HEK293 (cell line): ENCODE measurements at regions not wholly inside any gene's neighbourhood (a gene's known extent, or its start where the extent isn't known, plus 50 kb on each side); places are given as distances from the start of the nearest gene placed in this dataset.

Source experiments
- BCL11A ChIP-seq: fragments of 450-650 bp; formaldehyde crosslinking; IDR thresholded peaks from 2 replicates; pipeline ENCODE4 v1.5.1; 2016; ENCODE audit warnings: low read depth, missing biosample characterization, missing genetic modification characterization
- GLIS1 ChIP-seq: fragments of 450-650 bp; formaldehyde crosslinking; IDR thresholded peaks from 2 replicates; pipeline ENCODE4 v1.5.1; 2016; ENCODE audit warnings: missing biosample characterization, missing genetic modification characterization
- KLF16 ChIP-seq: fragments of 450-650 bp; formaldehyde crosslinking; IDR thresholded peaks from 2 replicates; pipeline ENCODE4 v1.5.1; 2017; ENCODE audit warnings: missing biosample characterization, missing genetic modification characterization
- MYNN ChIP-seq: fragments of 450-650 bp; formaldehyde crosslinking; IDR thresholded peaks from 2 replicates; pipeline ENCODE4 v1.5.1; 2016; ENCODE audit warnings: missing biosample characterization, missing genetic modification characterization, borderline replicate concordance
- REPIN1 ChIP-seq: fragments of 450-650 bp; formaldehyde crosslinking; IDR thresholded peaks from 2 replicates; pipeline ENCODE4 v1.5.1; 2017; ENCODE audit warnings: missing biosample characterization, missing genetic modification characterization, low read depth
- SCRT2 ChIP-seq: fragments of 450-650 bp; formaldehyde crosslinking; IDR thresholded peaks from 2 replicates; pipeline ENCODE4 v1.5.1; 2016; ENCODE audit warnings: missing biosample characterization, missing genetic modification characterization
- SP2 ChIP-seq: fragments of 450-650 bp; formaldehyde crosslinking; IDR thresholded peaks from 2 replicates; pipeline ENCODE4 v1.5.1; 2016; ENCODE audit warnings: missing biosample characterization, missing genetic modification characterization
- TCF7L2 ChIP-seq: IDR thresholded peaks from 2 replicates; pipeline ENCODE4 v1.6.1; 2011; ENCODE audit warnings: low read depth, mild to moderate bottlenecking, inconsistent platforms, low read length, moderate library complexity, borderline replicate concordance
- TRIM28 ChIP-seq: IDR thresholded peaks from 2 replicates; pipeline ENCODE4 v1.6.1; 2011; ENCODE audit warnings: low read length, control low read depth, borderline replicate concordance
- ZBTB1 ChIP-seq: fragments of 450-650 bp; formaldehyde crosslinking; IDR thresholded peaks from 2 replicates; pipeline ENCODE4 v1.5.1; 2016; ENCODE audit warnings: missing biosample characterization, missing genetic modification characterization
- ZBTB17 ChIP-seq: fragments of 450-650 bp; formaldehyde crosslinking; IDR thresholded peaks from 2 replicates; pipeline ENCODE4 v1.5.1; 2016; ENCODE audit warnings: missing biosample characterization, missing genetic modification characterization
- ZBTB20 ChIP-seq: fragments of 450-650 bp; formaldehyde crosslinking; IDR thresholded peaks from 2 replicates; pipeline ENCODE4 v1.5.1; 2016; ENCODE audit warnings: missing biosample characterization, missing genetic modification characterization
- ZBTB7A ChIP-seq: fragments of 450-650 bp; formaldehyde crosslinking; IDR thresholded peaks from 2 replicates; pipeline ENCODE4 v1.5.1; 2016; ENCODE audit warnings: low read depth, missing biosample characterization, missing genetic modification characterization
- ZEB2 ChIP-seq: fragments of 450-650 bp; formaldehyde crosslinking; IDR thresholded peaks from 2 replicates; pipeline ENCODE4 v1.5.1; 2016; ENCODE audit warnings: missing biosample characterization, missing genetic modification characterization
- ZNF10 ChIP-seq: fragments of 450-650 bp; formaldehyde crosslinking; IDR thresholded peaks from 2 replicates; pipeline ENCODE4 v1.5.1; 2017; ENCODE audit warnings: missing biosample characterization, missing genetic modification characterization
- ZNF112 ChIP-seq: fragments of 450-650 bp; formaldehyde crosslinking; IDR thresholded peaks from 2 replicates; pipeline ENCODE4 v1.5.0; 2017; ENCODE audit warnings: missing biosample characterization, missing genetic modification characterization
- ZNF132 ChIP-seq: fragments of 450-650 bp; formaldehyde crosslinking; IDR thresholded peaks from 2 replicates; pipeline ENCODE4 v1.5.1; 2017; ENCODE audit warnings: missing biosample characterization, missing genetic modification characterization, borderline replicate concordance
- ZNF16 ChIP-seq: fragments of 450-650 bp; formaldehyde crosslinking; IDR thresholded peaks from 2 replicates; pipeline ENCODE4 v1.5.1; 2016; ENCODE audit warnings: low read depth, missing biosample characterization, missing genetic modification characterization
- ZNF221 ChIP-seq: fragments of 450-650 bp; formaldehyde crosslinking; IDR thresholded peaks from 2 replicates; pipeline ENCODE4 v1.5.1; 2017; ENCODE audit warnings: missing biosample characterization, missing genetic modification characterization, borderline replicate concordance
- ZNF311 ChIP-seq: fragments of 450-650 bp; formaldehyde crosslinking; IDR thresholded peaks from 2 replicates; pipeline ENCODE4 v1.5.1; 2017; ENCODE audit warnings: missing biosample characterization, missing genetic modification characterization, borderline replicate concordance
- ZNF324 ChIP-seq: fragments of 450-650 bp; formaldehyde crosslinking; IDR thresholded peaks from 2 replicates; pipeline ENCODE4 v1.5.1; 2016; ENCODE audit warnings: missing biosample characterization, missing genetic modification characterization
- ZNF555 ChIP-seq: fragments of 450-650 bp; formaldehyde crosslinking; conservative IDR thresholded peaks from 2 replicates; pipeline ENCODE4 v1.5.1; 2017; ENCODE audit warnings: missing biosample characterization, mild to moderate bottlenecking, missing genetic modification characterization, inconsistent platforms
- ZNF600 ChIP-seq: fragments of 450-650 bp; formaldehyde crosslinking; IDR thresholded peaks from 2 replicates; pipeline ENCODE4 v1.5.1; 2016; ENCODE audit warnings: missing biosample characterization, missing genetic modification characterization
- ZNF621 ChIP-seq: fragments of 450-650 bp; formaldehyde crosslinking; IDR thresholded peaks from 2 replicates; pipeline ENCODE4 v1.5.1; 2017; ENCODE audit warnings: missing biosample characterization, missing genetic modification characterization
- ZNF660 ChIP-seq: fragments of 450-650 bp; IDR thresholded peaks from 2 replicates; pipeline ENCODE4 v1.5.1; 2018; ENCODE audit warnings: missing biosample characterization, mild to moderate bottlenecking, missing genetic modification characterization
- ZNF670 ChIP-seq: fragments of 450-650 bp; formaldehyde crosslinking; IDR thresholded peaks from 2 replicates; pipeline ENCODE4 v1.5.1; 2016; ENCODE audit warnings: missing biosample characterization, missing genetic modification characterization, low read depth
- ZNF76 ChIP-seq: fragments of 450-650 bp; formaldehyde crosslinking; IDR thresholded peaks from 2 replicates; pipeline ENCODE4; 2016; ENCODE audit warnings: low read depth, missing biosample characterization, missing genetic modification characterization, borderline replicate concordance
- ZNF768 ChIP-seq: fragments of 450-650 bp; formaldehyde crosslinking; IDR thresholded peaks from 2 replicates; pipeline ENCODE4 v1.5.1; 2018; ENCODE audit warnings: missing biosample characterization, mild to moderate bottlenecking, missing genetic modification characterization
- ZNF843 ChIP-seq: fragments of 450-650 bp; formaldehyde crosslinking; IDR thresholded peaks from 2 replicates; pipeline ENCODE4 v1.5.1; 2016; ENCODE audit warnings: missing biosample characterization, missing genetic modification characterization
- ZSCAN23 ChIP-seq: fragments of 450-650 bp; formaldehyde crosslinking; IDR thresholded peaks from 2 replicates; pipeline ENCODE4 v1.5.1; 2016; ENCODE audit warnings: missing biosample characterization, missing genetic modification characterization
- TF ChIP-seq, protein P1 (sequence below): IDR thresholded peaks from 2 replicates; pipeline ENCODE4 v1.6.1; 2011; ENCODE audit warnings: mild to moderate bottlenecking, low read depth, low read length, borderline replicate concordance
- TF ChIP-seq, protein P2 (sequence below): fragments of 450-650 bp; formaldehyde crosslinking; IDR thresholded peaks from 2 replicates; pipeline ENCODE4 v1.5.0; 2017; ENCODE audit warnings: missing biosample characterization, missing genetic modification characterization, borderline replicate concordance
- TF ChIP-seq, protein P3 (sequence below): fragments of 450-650 bp; formaldehyde crosslinking; IDR thresholded peaks from 2 replicates; pipeline ENCODE4 v1.5.1; 2016; ENCODE audit warnings: missing biosample characterization, missing genetic modification characterization
- TF ChIP-seq, protein P4 (sequence below): fragments of 450-650 bp; formaldehyde crosslinking; IDR thresholded peaks from 2 replicates; pipeline ENCODE4 v1.5.1; 2016; ENCODE audit warnings: missing biosample characterization, missing genetic modification characterization
- TF ChIP-seq, protein P5 (sequence below): fragments of 450-650 bp; formaldehyde crosslinking; optimal IDR thresholded peaks from 2 replicates; pipeline ENCODE3; 2016; ENCODE audit warnings: missing biosample characterization, mild to moderate bottlenecking, missing genetic modification characterization

DNA sequence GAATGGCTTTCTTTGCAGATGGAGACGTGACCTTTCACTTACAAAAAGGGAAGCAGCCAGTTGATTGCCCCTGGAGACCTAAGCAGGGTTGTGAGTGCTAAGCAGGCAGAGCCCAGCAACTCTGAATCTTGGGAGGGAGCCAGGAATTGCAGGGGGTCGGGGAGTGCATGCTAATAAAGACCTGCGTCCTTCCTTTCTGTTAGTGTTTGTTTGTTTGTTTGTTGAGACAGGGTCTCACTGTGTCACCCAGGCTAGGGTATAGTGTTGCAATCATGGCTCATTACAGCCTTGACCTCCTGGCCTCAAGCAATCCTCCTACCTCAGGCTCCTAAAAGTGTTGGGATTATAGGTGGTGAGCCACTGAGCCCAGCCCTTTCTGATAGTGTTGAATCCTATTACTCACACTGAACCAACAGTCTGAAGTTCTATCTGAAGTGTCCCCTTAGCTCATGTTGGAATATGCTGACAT, 137.4 kb downstream of the CEP135 start (continued):
- TF ChIP-seq, protein P1, sequence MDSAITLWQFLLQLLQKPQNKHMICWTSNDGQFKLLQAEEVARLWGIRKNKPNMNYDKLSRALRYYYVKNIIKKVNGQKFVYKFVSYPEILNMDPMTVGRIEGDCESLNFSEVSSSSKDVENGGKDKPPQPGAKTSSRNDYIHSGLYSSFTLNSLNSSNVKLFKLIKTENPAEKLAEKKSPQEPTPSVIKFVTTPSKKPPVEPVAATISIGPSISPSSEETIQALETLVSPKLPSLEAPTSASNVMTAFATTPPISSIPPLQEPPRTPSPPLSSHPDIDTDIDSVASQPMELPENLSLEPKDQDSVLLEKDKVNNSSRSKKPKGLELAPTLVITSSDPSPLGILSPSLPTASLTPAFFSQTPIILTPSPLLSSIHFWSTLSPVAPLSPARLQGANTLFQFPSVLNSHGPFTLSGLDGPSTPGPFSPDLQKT, result no peak
- TF ChIP-seq ZNF621 (no peak), ZNF221 (tag by site-specific recombination) (no peak), ZNF132 (tag by site-specific recombination) (no peak), ZNF843 (tag by site-specific recombination) (peak; percentile 69), ZNF555 (tag by site-specific recombination) (no peak), ZNF311 (tag by site-specific recombination) (no peak), ZNF600 (peak; percentile 31; the same call in 1 of the 2 replicates), MYNN (tag by site-specific recombination) (no peak), ZEB2 (peak; percentile 73), ZNF10 (tag by site-specific recombination) (peak; percentile 65; the same call in 1 of the 2 replicates), ZNF112 (tag by site-specific recombination) (no peak), ZNF76 (tag by site-specific recombination) (no peak), REPIN1 (tag by site-specific recombination) (no peak), TRIM28 (peak; percentile 77), SP2 (tag by site-specific recombination) (no peak), GLIS1 (peak; percentile 89), BCL11A (tag by site-specific recombination) (0 out of 2 replicates have a peak, but pooled peaks have one; percentile 39), ZNF16 (tag by site-specific recombination) (no peak), ZBTB20 (tag by site-specific recombination) (no peak), ZBTB17 (tag by site-specific recombination) (no peak), ZNF670 (no peak), ZNF768 (no peak), TCF7L2 (no peak), ZNF324 (tag by site-specific recombination) (no peak), ZNF660 (tag by site-specific recombination) (peak; percentile 95), ZSCAN23 (tag by site-specific recombination) (no peak), SCRT2 (tag by site-specific recombination) (peak; percentile 55), KLF16 (tag by site-specific recombination) (no peak), ZBTB7A (tag by site-specific recombination) (no peak), ZBTB1 (tag by site-specific recombination) (no peak)
- TF ChIP-seq, protein P2, sequence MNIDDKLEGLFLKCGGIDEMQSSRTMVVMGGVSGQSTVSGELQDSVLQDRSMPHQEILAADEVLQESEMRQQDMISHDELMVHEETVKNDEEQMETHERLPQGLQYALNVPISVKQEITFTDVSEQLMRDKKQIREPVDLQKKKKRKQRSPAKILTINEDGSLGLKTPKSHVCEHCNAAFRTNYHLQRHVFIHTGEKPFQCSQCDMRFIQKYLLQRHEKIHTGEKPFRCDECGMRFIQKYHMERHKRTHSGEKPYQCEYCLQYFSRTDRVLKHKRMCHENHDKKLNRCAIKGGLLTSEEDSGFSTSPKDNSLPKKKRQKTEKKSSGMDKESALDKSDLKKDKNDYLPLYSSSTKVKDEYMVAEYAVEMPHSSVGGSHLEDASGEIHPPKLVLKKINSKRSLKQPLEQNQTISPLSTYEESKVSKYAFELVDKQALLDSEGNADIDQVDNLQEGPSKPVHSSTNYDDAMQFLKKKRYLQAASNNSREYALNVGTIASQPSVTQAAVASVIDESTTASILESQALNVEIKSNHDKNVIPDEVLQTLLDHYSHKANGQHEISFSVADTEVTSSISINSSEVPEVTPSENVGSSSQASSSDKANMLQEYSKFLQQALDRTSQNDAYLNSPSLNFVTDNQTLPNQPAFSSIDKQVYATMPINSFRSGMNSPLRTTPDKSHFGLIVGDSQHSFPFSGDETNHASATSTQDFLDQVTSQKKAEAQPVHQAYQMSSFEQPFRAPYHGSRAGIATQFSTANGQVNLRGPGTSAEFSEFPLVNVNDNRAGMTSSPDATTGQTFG (tag by site-specific recombination), result no peak
- TF ChIP-seq, protein P3, sequence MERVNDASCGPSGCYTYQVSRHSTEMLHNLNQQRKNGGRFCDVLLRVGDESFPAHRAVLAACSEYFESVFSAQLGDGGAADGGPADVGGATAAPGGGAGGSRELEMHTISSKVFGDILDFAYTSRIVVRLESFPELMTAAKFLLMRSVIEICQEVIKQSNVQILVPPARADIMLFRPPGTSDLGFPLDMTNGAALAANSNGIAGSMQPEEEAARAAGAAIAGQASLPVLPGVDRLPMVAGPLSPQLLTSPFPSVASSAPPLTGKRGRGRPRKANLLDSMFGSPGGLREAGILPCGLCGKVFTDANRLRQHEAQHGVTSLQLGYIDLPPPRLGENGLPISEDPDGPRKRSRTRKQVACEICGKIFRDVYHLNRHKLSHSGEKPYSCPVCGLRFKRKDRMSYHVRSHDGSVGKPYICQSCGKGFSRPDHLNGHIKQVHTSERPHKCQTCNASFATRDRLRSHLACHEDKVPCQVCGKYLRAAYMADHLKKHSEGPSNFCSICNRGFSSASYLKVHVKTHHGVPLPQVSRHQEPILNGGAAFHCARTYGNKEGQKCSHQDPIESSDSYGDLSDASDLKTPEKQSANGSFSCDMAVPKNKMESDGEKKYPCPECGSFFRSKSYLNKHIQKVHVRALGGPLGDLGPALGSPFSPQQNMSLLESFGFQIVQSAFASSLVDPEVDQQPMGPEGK, result peak; percentile 53
- TF ChIP-seq, protein P4, sequence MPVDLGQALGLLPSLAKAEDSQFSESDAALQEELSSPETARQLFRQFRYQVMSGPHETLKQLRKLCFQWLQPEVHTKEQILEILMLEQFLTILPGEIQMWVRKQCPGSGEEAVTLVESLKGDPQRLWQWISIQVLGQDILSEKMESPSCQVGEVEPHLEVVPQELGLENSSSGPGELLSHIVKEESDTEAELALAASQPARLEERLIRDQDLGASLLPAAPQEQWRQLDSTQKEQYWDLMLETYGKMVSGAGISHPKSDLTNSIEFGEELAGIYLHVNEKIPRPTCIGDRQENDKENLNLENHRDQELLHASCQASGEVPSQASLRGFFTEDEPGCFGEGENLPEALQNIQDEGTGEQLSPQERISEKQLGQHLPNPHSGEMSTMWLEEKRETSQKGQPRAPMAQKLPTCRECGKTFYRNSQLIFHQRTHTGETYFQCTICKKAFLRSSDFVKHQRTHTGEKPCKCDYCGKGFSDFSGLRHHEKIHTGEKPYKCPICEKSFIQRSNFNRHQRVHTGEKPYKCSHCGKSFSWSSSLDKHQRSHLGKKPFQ, result 0 out of 2 replicates have a peak, but pooled peaks have one; percentile 30
- TF ChIP-seq, protein P5, sequence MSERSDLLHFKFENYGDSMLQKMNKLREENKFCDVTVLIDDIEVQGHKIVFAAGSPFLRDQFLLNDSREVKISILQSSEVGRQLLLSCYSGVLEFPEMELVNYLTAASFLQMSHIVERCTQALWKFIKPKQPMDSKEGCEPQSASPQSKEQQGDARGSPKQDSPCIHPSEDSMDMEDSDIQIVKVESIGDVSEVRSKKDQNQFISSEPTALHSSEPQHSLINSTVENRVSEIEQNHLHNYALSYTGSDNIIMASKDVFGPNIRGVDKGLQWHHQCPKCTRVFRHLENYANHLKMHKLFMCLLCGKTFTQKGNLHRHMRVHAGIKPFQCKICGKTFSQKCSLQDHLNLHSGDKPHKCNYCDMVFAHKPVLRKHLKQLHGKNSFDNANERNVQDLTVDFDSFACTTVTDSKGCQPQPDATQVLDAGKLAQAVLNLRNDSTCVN (tag by site-specific recombination), result no peak
